ENCODE measurements at regions not wholly inside any gene's neighbourhood (a gene's known extent, or its start where the extent isn't known, plus 50 kb on each side); places are given as distances from the start of the nearest gene placed in this dataset.

GRCh38 chr16:35510701-35511100 is 2051.3 kb downstream of the TP53TG3F start:
- RAD21 ChIA-PET (ENCODE audit: low non-redundant PET in 1 of 2, low total read pairs in 2 of 2, uncharacterized antibody in 2 of 2, unreplicated experiment in 2 of 2): no interaction called here
- POLR2A ChIA-PET: no interaction called here

More at GRCh38 chr16:35510701-35511100, 2051.3 kb downstream of the TP53TG3F start:
- Histone ChIP-seq H3K4me2 (ENCODE audit: low read length) (no peak overlapping the region), H3K9me3 (ENCODE audit: control insufficient read depth in 1 of 2, insufficient read depth in 1 of 2, low read depth in 1 of 2, low read length in 2 of 2) (peaks cover 0 to 4% of the 10 kb centered on the region in 2 experiments; a peak in 1 of 4 replicates), H3K27ac (ENCODE audit: low read depth, low read length) (no peak overlapping the region), H3K4me1 (ENCODE audit: control insufficient read depth in 1 of 2, insufficient read depth in 2 of 2, low read length in 2 of 2) (no peaks in the 10 kb centered on the region), H2AFZ (ENCODE audit: low read depth, low read length, poor library complexity, severe bottlenecking) (no peak overlapping the region), H3K9ac (ENCODE audit: low read length) (no peak overlapping the region), H3K9me2 (ENCODE audit: insufficient read depth) (no peaks in the 10 kb centered on the region), H3K4me3 (replicated peaks in 1 of 2; ENCODE audit: low read depth in 1 of 2, low read length in 2 of 2) (no peak overlapping the region), H3K36me3 (ENCODE audit: control insufficient read depth in 1 of 2, insufficient read depth in 2 of 2, low read length in 2 of 2) (no peaks in the 10 kb centered on the region), H3K79me2 (ENCODE audit: insufficient read depth, low read length) (no peaks in the 10 kb centered on the region), H3K27me3 (ENCODE audit: insufficient read depth, low read length) (no peaks in the 10 kb centered on the region), H4K20me1 (ENCODE audit: insufficient read depth) (no peaks in the 10 kb centered on the region)
- DNase-seq (ENCODE audit: low read depth, low spot score): no peak
- TF ChIP-seq ATF3 (IDR thresholded peaks at IDR 0.05) (no peak), POLR2A (IDR thresholded peaks at IDR 0.05; ENCODE audit: borderline replicate concordance, extremely low read depth, insufficient read depth, insufficient read length) (no peak), JUND (IDR thresholded peaks at IDR 0.05) (no peak), CBX3 (IDR thresholded peaks at IDR 0.05; ENCODE audit: low read depth) (no peak), EZH2phosphoT487 (IDR thresholded peaks at IDR 0.05; ENCODE audit: borderline replicate concordance) (no peak), MAX (IDR thresholded peaks at IDR 0.05) (no peak), YY1 (IDR thresholded peaks at IDR 0.05; ENCODE audit: extremely low read depth, insufficient replicate concordance, low read depth, low read length) (no peak), SP1 (IDR thresholded peaks at IDR 0.05; ENCODE audit: low read depth) (no peak), SRF (IDR thresholded peaks at IDR 0.05; ENCODE audit: low read depth) (no peak), EGR1 (IDR thresholded peaks at IDR 0.05; ENCODE audit: low read depth) (no peak), EZH2 (IDR thresholded peaks at IDR 0.05) (no peak), ZBTB33 (IDR thresholded peaks at IDR 0.05; ENCODE audit: extremely low read depth, insufficient replicate concordance, low read length) (no peak), RAD21 (IDR thresholded peaks at IDR 0.05; ENCODE audit: low read depth) (no peak), ELF1 (IDR thresholded peaks at IDR 0.05; ENCODE audit: borderline replicate concordance, low read depth) (no peak), REST (IDR thresholded peaks at IDR 0.05; ENCODE audit: low read depth) (no peak), CEBPB (IDR thresholded peaks at IDR 0.05; ENCODE audit: low read depth) (no peak)
- intact Hi-C loops (cut with micrococcal nuclease): no loop called here
- no peak for ATAC-seq
- CTCF ChIA-PET: no interaction called here
- no TSS peak for BruUV-seq (replicated peaks)

Data from HCT116 (cell line).